Lung (tissue), 11 donors: ENCODE measurements at regions not wholly inside any gene's neighbourhood (a gene's known extent, or its start where the extent isn't known, plus 50 kb on each side); places are given as distances from the start of the nearest gene placed in this dataset.
"Not testable (repeated sequence)": the region's sequence is repeated elsewhere in the genome, so short reads cannot be mapped to it uniquely, and the experiment has no call there.

Experiments
- ATAC-seq: fragments of 200-7000 bp; cut with Tn5 transposase; one replicate; pipeline ENCODE4 v1.9.1; 2020; ENCODE audit warnings: moderate number of reproducible peaks; ENCODE audit not compliant: insufficient read depth, low FRiP score
- DNase-seq, 3 donors: peaks; one replicate each; pipeline ENCODE4 v3.0.0-alpha.2; 2013 to 2017
- H3K27ac ChIP-seq, 2 donors: one replicate each; pipeline ENCODE4 v1.5.1; 2013; ENCODE audit warnings: mild to moderate bottlenecking in 2 of 2, moderate library complexity in 2 of 2, control low read depth in 1 of 2, inconsistent platforms in 1 of 2, low read depth in 1 of 2, low read length in 1 of 2
- H3K27me3 ChIP-seq, 3 donors: one replicate each; pipeline ENCODE4 v1.5.1; 2013; ENCODE audit warnings: low read length in 2 of 3; ENCODE audit not compliant: control insufficient read depth in 3 of 3, insufficient read depth in 3 of 3
- H3K36me3 ChIP-seq, 4 donors: one replicate each; pipeline ENCODE4 v1.5.1; 2013; ENCODE audit warnings: low read length in 4 of 4, mild to moderate bottlenecking in 1 of 4, moderate library complexity in 1 of 4; ENCODE audit not compliant: control insufficient read depth in 4 of 4, insufficient read depth in 4 of 4
- H3K4me1 ChIP-seq, 5 donors: one replicate each; pipeline ENCODE4 v1.5.1; 2013; ENCODE audit warnings: low read length in 5 of 5, mild to moderate bottlenecking in 2 of 5, moderate library complexity in 1 of 5; ENCODE audit not compliant: control insufficient read depth in 5 of 5, insufficient read depth in 5 of 5
- H3K4me3 ChIP-seq: one replicate; pipeline ENCODE4 v1.5.1; 2013; ENCODE audit warnings: mild to moderate bottlenecking, control low read depth, moderate library complexity
- H3K9ac ChIP-seq, 2 donors: one replicate each; pipeline ENCODE4 v1.5.1; 2013; ENCODE audit warnings: low read length in 2 of 2, control low read depth in 1 of 2; ENCODE audit not compliant: insufficient read depth in 1 of 2
- H3K9me3 ChIP-seq, 4 donors: one replicate each; pipeline ENCODE4 v1.5.1; 2013; ENCODE audit warnings: low read length in 3 of 4, mild to moderate bottlenecking in 1 of 4, moderate library complexity in 1 of 4; ENCODE audit not compliant: control insufficient read depth in 4 of 4, insufficient read depth in 3 of 4
- CTCF ChIP-seq: IDR thresholded peaks from 2 replicates; pipeline ENCODE4 v1.5.1; 2012; ENCODE audit warnings: mild to moderate bottlenecking; ENCODE audit errors: control extremely low read depth, extremely low read depth
- WGBS, 2 donors: extraction: QIAGEN DNeasy Blood & Tissue Kit; methylation state at CpG; one replicate each; pipeline ENCODE4 v1.1.7; 2013; 5-methylcytosine and 5-hydroxymethylcytosine counted together
- donor health status: control.
- donor health status: control.
- donor health status: Bipolar disorder and iron deficiency.
- donor health status: healthy.
- donor health status: DM: yes; HTN: yes; CAD: no.

GRCh38 chr1:191711961-191712360 is 446.3 kb upstream of the RGS18 start:
- Histone ChIP-seq H3K27ac (no peak overlapping the region), H3K9me3 (no peaks in the 10 kb centered on the region), H3K9ac (no peak overlapping the region), H3K27me3 (no peaks in the 10 kb centered on the region), H3K36me3 (no peaks in the 10 kb centered on the region), H3K4me3 (no peak overlapping the region), H3K4me1 (no peaks in the 10 kb centered on the region)
- TF ChIP-seq CTCF: no peak
- 85 to 90% methylated on average over 6 of the region's 6 CpGs for WGBS, 2 donors
- DNase-seq (no peak), ATAC-seq (no peak)

GRCh38 chr1:191714845-191715244 is 443.4 kb upstream of the RGS18 start:
- Histone ChIP-seq H3K4me3 (no peak overlapping the region), H3K9ac (no peak overlapping the region), H3K27ac (no peak overlapping the region), H3K27me3 (no peaks in the 10 kb centered on the region), H3K36me3 (no peaks in the 10 kb centered on the region), H3K4me1 (no peaks in the 10 kb centered on the region), H3K9me3 (no peaks in the 10 kb centered on the region)
- TF ChIP-seq CTCF: no peak
- no peak for DNase-seq
- WGBS, 2 donors: 65 to 73% methylated on average over 2 of the region's 2 CpGs
- no peak for ATAC-seq

- no peak overlapping the region for H3K4me3 ChIP-seq
- H3K27ac ChIP-seq: no peak overlapping the region
- no peak for TF ChIP-seq CTCF
- H3K27me3 ChIP-seq: no peaks in the 10 kb centered on the region
- DNase-seq (no peak), ATAC-seq (no peak)
- H3K9me3 ChIP-seq: no peaks in the 10 kb centered on the region
- H3K4me1 ChIP-seq: no peaks in the 10 kb centered on the region
- no peak overlapping the region for H3K9ac ChIP-seq
- 72 to 73% methylated on average over 3 of the region's 3 CpGs for WGBS, 2 donors
- no peaks in the 10 kb centered on the region for H3K36me3 ChIP-seq
These were observed 428.5 kb upstream of the RGS18 start for GRCh38 chr1:191729742-191730141.

GRCh38 chr1:191731608-191732302 is 426.5 kb upstream of the RGS18 start:
- not testable (repeated sequence) for H3K27ac ChIP-seq, H3K9ac ChIP-seq, H3K4me3 ChIP-seq, H3K36me3 ChIP-seq, ATAC-seq, H3K27me3 ChIP-seq, H3K4me1 ChIP-seq, H3K9me3 ChIP-seq, DNase-seq
- 94 to 97% methylated on average over 38 to 49 of the region's 49 CpGs for WGBS, 2 donors
